Right lobe of liver (tissue), 6 donors: ENCODE measurements at regions not wholly inside any gene's neighbourhood (a gene's known extent, or its start where the extent isn't known, plus 50 kb on each side); places are given as distances from the start of the nearest gene placed in this dataset.

ENCODE experiments used
- ATAC-seq, 4 donors: fragments of 200-7000 bp; cut with Tn5 transposase; one replicate each; pipeline ENCODE4 v1.9.1; 2020; ENCODE audit warnings: mild to moderate bottlenecking in 4 of 4, moderate library complexity in 4 of 4
- DNase-seq, 3 donors: peaks; one replicate each; pipeline ENCODE4 v3.0.0-alpha.2; 2020
- H3K27ac ChIP-seq, 3 donors: fragments of 200-600 bp; one replicate each; pipeline ENCODE4 v1.8.0; 2022
- H3K27me3 ChIP-seq, 2 donors: fragments of 200-600 bp; one replicate each; pipeline ENCODE4 v1.8.0; 2022
- H3K36me3 ChIP-seq, 4 donors: fragments of 200-600 bp; sonication (generic) in 1 of 4; one replicate each; pipeline versions ENCODE4 v1.5.1 to v1.8.0; 2017 to 2022; ENCODE audit warnings: control low read depth in 1 of 4
- H3K4me1 ChIP-seq, 4 donors: fragments of 200-600 bp; sonication (generic) in 1 of 4; one replicate each; pipeline versions ENCODE4 v1.5.1 to v1.8.0; 2017 to 2022; ENCODE audit warnings: control low read depth in 1 of 4
- H3K4me3 ChIP-seq, 3 donors: fragments of 200-600 bp; one replicate each; pipeline ENCODE4 v1.8.0; 2022
- H3K9me3 ChIP-seq, 4 donors: fragments of 200-600 bp; sonication (generic) in 1 of 4; one replicate each; pipeline versions ENCODE4 v1.5.1 to v1.8.0; 2017 to 2022; ENCODE audit warnings: control low read depth in 1 of 4
- CTCF ChIP-seq, 4 donors: fragments of 200-600 bp in 3 of 4; fragments of 450-650 bp in 1 of 4; IDR thresholded peaks; one replicate each; pipeline versions ENCODE4 v1.5.1 to v1.8.0; 2016 to 2022; ENCODE audit warnings: antibody characterized with exemption in 4 of 4, mild to moderate bottlenecking in 2 of 4
- POLR2A ChIP-seq: fragments of 450-650 bp; IDR thresholded peaks from one replicate; pipeline ENCODE4 v1.6.1; 2017; ENCODE audit warnings: antibody characterized with exemption, mild to moderate bottlenecking
- WGBS: methylation state at CpG from one replicate; pipeline ENCODE4 v1.1.6; 2018; ENCODE audit warnings: low coverage, low lambda C conversion rate; ENCODE audit not compliant: insufficient coverage; ENCODE audit errors: missing lambda C conversion rate; 5-methylcytosine and 5-hydroxymethylcytosine counted together
- intact Hi-C, 2 donors: fragments of 100-400 bp; cut with DNase I; formaldehyde crosslinking; loops; one replicate each; pipeline versions ENCODE4 v1.11.2 to v1.14.1; 2022
- donor health status: DM: no; HTN: yes; CAD: no.
- donor health status: DM: no; HTN: no; CAD: no.
- donor health status: DM: no; HTN: no; CAD: no.
- donor health status: DM: no; HTN: yes; CAD: no.
- donor health status: DM: no; HTN: yes; CAD: no.

- Histone ChIP-seq H3K4me3 (no peak overlapping the region), H3K9me3 (no peaks in the 10 kb centered on the region), H3K4me1 (no peaks in the 10 kb centered on the region), H3K36me3 (no peaks in the 10 kb centered on the region), H3K27ac (no peak overlapping the region), H3K27me3 (no peaks in the 10 kb centered on the region)
- no peak for ATAC-seq
- intact Hi-C loops, result no loop called here
- TF ChIP-seq POLR2A (no peak), CTCF (IDR thresholded peaks at IDR 0.05) (no peak)
- DNase-seq, result no peak
- WGBS, result 55% methylated on average over 3 of the region's 4 CpGs
Measured at GRCh38 chr9:90307167-90307833, 335.3 kb downstream of the DIRAS2 start.

GRCh38 chr9:90307891-90308290, 334.7 kb downstream of the DIRAS2 start:
- TF ChIP-seq POLR2A, result no peak
- TF ChIP-seq CTCF (IDR thresholded peaks at IDR 0.05), result no peak
- Histone ChIP-seq H3K27me3 (no peaks in the 10 kb centered on the region), H3K9me3 (no peaks in the 10 kb centered on the region), H3K27ac (no peak overlapping the region), H3K4me1 (no peaks in the 10 kb centered on the region), H3K4me3 (no peak overlapping the region), H3K36me3 (no peaks in the 10 kb centered on the region)
- WGBS, result 51% methylated on average over 4 of the region's 4 CpGs
- intact Hi-C loops, result no loop called here
- no peak for DNase-seq
- ATAC-seq, result no peak

- WGBS, result 65% methylated on average over 4 of the region's 4 CpGs
- Histone ChIP-seq H3K36me3 (no peaks in the 10 kb centered on the region), H3K4me3 (no peak overlapping the region), H3K27me3 (no peaks in the 10 kb centered on the region), H3K27ac (no peak overlapping the region), H3K9me3 (no peaks in the 10 kb centered on the region), H3K4me1 (no peaks in the 10 kb centered on the region)
- intact Hi-C loops, result no loop called here
- TF ChIP-seq CTCF (IDR thresholded peaks at IDR 0.05), result no peak
- TF ChIP-seq POLR2A, result no peak
- ATAC-seq (no peak), DNase-seq (no peak)
Measured at GRCh38 chr9:90308691-90309090, 333.9 kb downstream of the DIRAS2 start.

- WGBS, result 61% methylated on average over 5 of the region's 7 CpGs
- DNase-seq (no peak), ATAC-seq (no peak)
- H3K27me3 ChIP-seq, result no peaks in the 10 kb centered on the region
- no peaks in the 10 kb centered on the region for H3K9me3 ChIP-seq
- TF ChIP-seq CTCF (IDR thresholded peaks at IDR 0.05), result no peak
- no peak for TF ChIP-seq POLR2A
- H3K36me3 ChIP-seq, result no peaks in the 10 kb centered on the region
- H3K4me1 ChIP-seq, result no peaks in the 10 kb centered on the region
- intact Hi-C loops, result no loop called here
- H3K4me3 ChIP-seq, result no peak overlapping the region
- H3K27ac ChIP-seq, result no peak overlapping the region
Measured at GRCh38 chr9:90309809-90310520, 332.7 kb downstream of the DIRAS2 start.
